Chondrocyte (in vitro differentiated cells): ENCODE measurements at regions not wholly inside any gene's neighbourhood (a gene's known extent, or its start where the extent isn't known, plus 50 kb on each side); places are given as distances from the start of the nearest gene placed in this dataset.

Experiments used
- DNase-seq: peaks from one replicate; pipeline ENCODE4 v3.0.0; 2021; ENCODE audit warnings: mixed read lengths, low spot score
- H3K27ac Mint-ChIP-seq: one replicate; pipeline ENCODE4 v1.8.0; 2021; ENCODE audit warnings: mild to moderate bottlenecking, moderate library complexity, mixed read lengths; ENCODE audit not compliant: unreplicated experiment
- H3K27me3 Mint-ChIP-seq: 2 replicates; pipeline ENCODE4 v1.8.0; 2021; ENCODE audit warnings: low read depth, mixed read lengths
- H3K36me3 Mint-ChIP-seq: 2 replicates; pipeline ENCODE4 v1.8.0; 2021; ENCODE audit warnings: low read depth, mixed read lengths
- H3K4me1 Mint-ChIP-seq: 2 replicates; pipeline ENCODE4 v1.8.0; 2021; ENCODE audit warnings: low read depth, mild to moderate bottlenecking, mixed read lengths
- H3K4me3 Mint-ChIP-seq: one replicate; pipeline ENCODE4 v1.8.0; 2021; ENCODE audit warnings: mild to moderate bottlenecking, moderate library complexity, mixed read lengths; ENCODE audit not compliant: unreplicated experiment
- H3K9me3 Mint-ChIP-seq: 2 replicates; pipeline ENCODE4 v1.8.0; 2021; ENCODE audit warnings: low read depth, mixed read lengths
- TF ChIP-seq, protein P1 (sequence below): fragments of 200-600 bp; sonication (generic); IDR thresholded peaks from 2 replicates; pipeline ENCODE4 v1.5.0; 2021; ENCODE audit warnings: antibody characterized with exemption, mild to moderate bottlenecking, moderate library complexity

DNA sequence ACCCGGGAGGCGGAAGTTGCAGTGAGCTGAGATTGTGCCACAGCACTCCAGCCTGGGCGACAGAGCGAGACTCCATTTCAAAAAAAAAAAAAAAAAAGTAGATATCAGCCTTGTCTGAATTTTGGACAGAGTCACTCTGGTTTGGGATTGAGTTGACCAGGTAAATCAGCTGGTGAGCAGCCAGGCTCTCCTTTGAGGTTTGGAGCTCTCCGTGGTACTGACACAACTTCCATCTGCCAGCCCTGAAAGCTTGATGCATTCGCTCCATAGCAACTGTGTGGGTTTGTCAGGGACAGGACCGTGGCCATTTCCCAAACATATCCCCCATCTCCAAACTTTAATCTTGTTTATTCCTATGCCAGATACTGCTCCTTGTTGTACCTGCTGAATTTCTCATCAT is 155.2 kb downstream of the DMRTA2 start:
- Mint-ChIP-seq H3K27me3 (peaks cover 2% of the 10 kb centered on the region), H3K9me3 (no peaks in the 10 kb centered on the region), H3K36me3 (no peaks in the 10 kb centered on the region), H3K27ac (no peak overlapping the region), H3K4me1 (no peaks in the 10 kb centered on the region), H3K4me3 (no peak overlapping the region)
- no peak for DNase-seq
- TF ChIP-seq, protein P1, sequence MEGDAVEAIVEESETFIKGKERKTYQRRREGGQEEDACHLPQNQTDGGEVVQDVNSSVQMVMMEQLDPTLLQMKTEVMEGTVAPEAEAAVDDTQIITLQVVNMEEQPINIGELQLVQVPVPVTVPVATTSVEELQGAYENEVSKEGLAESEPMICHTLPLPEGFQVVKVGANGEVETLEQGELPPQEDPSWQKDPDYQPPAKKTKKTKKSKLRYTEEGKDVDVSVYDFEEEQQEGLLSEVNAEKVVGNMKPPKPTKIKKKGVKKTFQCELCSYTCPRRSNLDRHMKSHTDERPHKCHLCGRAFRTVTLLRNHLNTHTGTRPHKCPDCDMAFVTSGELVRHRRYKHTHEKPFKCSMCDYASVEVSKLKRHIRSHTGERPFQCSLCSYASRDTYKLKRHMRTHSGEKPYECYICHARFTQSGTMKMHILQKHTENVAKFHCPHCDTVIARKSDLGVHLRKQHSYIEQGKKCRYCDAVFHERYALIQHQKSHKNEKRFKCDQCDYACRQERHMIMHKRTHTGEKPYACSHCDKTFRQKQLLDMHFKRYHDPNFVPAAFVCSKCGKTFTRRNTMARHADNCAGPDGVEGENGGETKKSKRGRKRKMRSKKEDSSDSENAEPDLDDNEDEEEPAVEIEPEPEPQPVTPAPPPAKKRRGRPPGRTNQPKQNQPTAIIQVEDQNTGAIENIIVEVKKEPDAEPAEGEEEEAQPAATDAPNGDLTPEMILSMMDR = no peak

DNA sequence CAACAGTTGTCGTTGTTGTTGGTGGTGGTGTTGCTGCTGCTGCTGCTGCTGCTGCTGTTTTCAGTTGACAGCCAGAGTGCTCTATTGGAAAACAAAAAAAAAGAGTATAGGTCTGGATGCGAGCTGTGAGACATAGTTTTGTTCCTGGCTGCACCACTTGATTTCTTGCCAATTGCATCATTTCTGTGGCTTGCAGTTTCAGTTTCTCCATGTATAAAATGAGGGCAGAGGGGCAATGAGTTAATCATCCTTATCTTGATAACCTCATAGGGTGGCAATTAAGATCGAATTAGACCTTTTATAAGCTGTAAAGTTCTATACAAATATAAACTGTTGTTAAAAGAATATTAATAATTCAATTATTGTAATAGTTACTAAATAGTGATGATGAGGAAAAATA is 156.7 kb downstream of the DMRTA2 start:
- H3K9me3 Mint-ChIP-seq = no peaks in the 10 kb centered on the region
- no peak overlapping the region for H3K27ac Mint-ChIP-seq
- H3K27me3 Mint-ChIP-seq = no peaks in the 10 kb centered on the region
- no peaks in the 10 kb centered on the region for H3K36me3 Mint-ChIP-seq
- no peak for DNase-seq
- TF ChIP-seq, protein P1 = no peak
- no peak overlapping the region for H3K4me3 Mint-ChIP-seq
- no peaks in the 10 kb centered on the region for H3K4me1 Mint-ChIP-seq

DNA sequence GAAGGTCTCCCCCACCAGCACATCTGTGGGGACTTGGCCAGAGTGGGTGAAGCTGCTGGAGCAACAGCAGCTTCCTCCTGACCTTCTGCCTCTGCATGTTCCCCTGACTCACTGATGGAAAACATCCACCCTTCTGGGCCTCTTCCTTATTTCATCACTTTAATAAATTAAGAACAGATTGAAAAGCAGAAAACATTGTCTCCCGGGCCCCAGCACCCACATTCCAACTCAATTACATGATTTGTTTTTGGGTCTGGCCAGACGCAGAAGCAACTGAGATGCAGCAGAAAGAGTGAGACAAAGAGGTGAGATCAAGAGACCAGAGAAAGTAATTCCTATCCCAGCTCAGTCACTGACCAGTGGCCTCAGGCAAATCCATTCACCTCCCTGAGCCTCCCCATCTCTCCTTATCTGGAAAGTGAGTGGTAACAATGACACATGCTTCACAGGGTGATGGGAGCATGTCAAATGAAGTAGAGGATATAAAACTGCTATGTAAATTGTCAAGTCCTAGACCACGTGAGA is 157.1 kb downstream of the ELAVL4 start:
- Mint-ChIP-seq H3K36me3 (no peaks in the 10 kb centered on the region), H3K27ac (no peak overlapping the region), H3K4me3 (no peak overlapping the region), H3K27me3 (no peaks in the 10 kb centered on the region), H3K9me3 (no peaks in the 10 kb centered on the region), H3K4me1 (no peaks in the 10 kb centered on the region)
- no peak for DNase-seq
- TF ChIP-seq, protein P1 = no peak

DNA sequence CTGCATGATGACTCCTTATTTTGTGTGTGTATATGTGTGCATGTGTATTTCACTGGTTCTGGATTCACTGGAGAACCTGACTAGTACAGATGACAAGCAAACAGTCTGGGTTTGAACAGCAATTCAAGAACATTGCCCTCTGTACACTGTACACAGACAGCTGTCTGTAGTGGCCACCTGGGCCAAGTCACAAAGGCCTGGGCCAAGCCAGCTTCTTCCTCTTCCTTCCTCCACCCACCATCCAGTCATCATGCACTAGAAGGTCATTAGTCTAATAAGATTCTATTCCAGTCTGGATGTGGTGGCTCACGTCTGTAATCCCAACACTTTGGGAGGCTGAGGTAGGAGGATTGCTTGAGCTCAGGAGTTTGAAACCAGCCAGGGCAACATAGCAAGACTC is 155.9 kb downstream of the ELAVL4 start:
- Mint-ChIP-seq H3K4me3 (no peak overlapping the region), H3K27ac (no peak overlapping the region), H3K9me3 (no peaks in the 10 kb centered on the region), H3K36me3 (no peaks in the 10 kb centered on the region), H3K4me1 (no peaks in the 10 kb centered on the region), H3K27me3 (no peaks in the 10 kb centered on the region)
- no peak for DNase-seq
- TF ChIP-seq, protein P1 = no peak

DNA sequence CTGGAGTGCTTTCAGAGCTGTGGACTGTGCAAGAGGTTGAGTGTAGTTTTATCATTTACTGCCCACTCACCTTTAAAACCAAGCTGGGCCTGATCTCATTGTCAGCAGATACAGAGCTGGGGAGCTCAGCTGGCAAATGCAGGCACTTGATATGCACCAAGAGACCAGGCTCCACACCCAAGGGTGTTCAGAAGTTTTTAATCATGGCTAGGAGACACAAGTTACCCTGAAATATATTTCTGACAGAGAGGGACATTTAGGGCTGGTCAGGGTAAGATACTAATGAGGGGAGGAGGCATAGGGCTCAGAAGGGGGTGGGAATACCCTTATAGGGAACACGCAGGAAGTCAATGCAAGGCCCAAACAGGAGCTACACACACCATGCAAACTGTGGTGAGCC is 153.7 kb downstream of the ELAVL4 start:
- DNase-seq = no peak
- H3K36me3 Mint-ChIP-seq = no peaks in the 10 kb centered on the region
- no peak overlapping the region for H3K27ac Mint-ChIP-seq
- H3K27me3 Mint-ChIP-seq = no peaks in the 10 kb centered on the region
- H3K4me1 Mint-ChIP-seq = no peaks in the 10 kb centered on the region
- no peaks in the 10 kb centered on the region for H3K9me3 Mint-ChIP-seq
- TF ChIP-seq, protein P1 = no peak
- H3K4me3 Mint-ChIP-seq = no peak overlapping the region
